HEK293T (cell line): ENCODE measurements at regions not wholly inside any gene's neighbourhood (a gene's known extent, or its start where the extent isn't known, plus 50 kb on each side); places are given as distances from the start of the nearest gene placed in this dataset.

Source experiments
- CTCF ChIA-PET: fragments of 350-600 bp; formaldehyde crosslinking; extraction: SDS; loops from one replicate; lab custom pipeline; 2021; ENCODE audit warnings: antibody characterized with exemption, inconsistent platforms; lab: Yijun Ruan, JAX
- POLR2A ChIA-PET: fragments of 350-600 bp; formaldehyde crosslinking; extraction: SDS; loops from one replicate; lab custom pipeline; 2020; ENCODE audit warnings: antibody characterized with exemption, inconsistent platforms; lab: Yijun Ruan, JAX
- DNase-seq: peaks from one replicate; pipeline ENCODE4 v3.0.0; 2012; ENCODE audit warnings: mixed read lengths; ENCODE audit errors: extremely low spot score
- ARNT ChIP-seq: fragments of 450-650 bp; IDR thresholded peaks from 2 replicates; pipeline ENCODE4 v1.6.1; 2017; ENCODE audit warnings: mild to moderate bottlenecking
- BHLHE40 ChIP-seq: fragments of 450-650 bp; IDR thresholded peaks from 2 replicates; pipeline ENCODE4 v1.6.1; 2016; ENCODE audit warnings: mild to moderate bottlenecking, moderate library complexity, borderline replicate concordance
- CTBP1 ChIP-seq: fragments of 450-650 bp; IDR thresholded peaks from 2 replicates; pipeline ENCODE4 v1.6.1; 2016; ENCODE audit warnings: borderline replicate concordance
- ELF4 ChIP-seq: fragments of 450-650 bp; IDR thresholded peaks from 2 replicates; pipeline ENCODE4 v1.6.1; 2017; ENCODE audit warnings: antibody characterized with exemption
- FOXA1 ChIP-seq: fragments of 450-650 bp; IDR thresholded peaks from 2 replicates; pipeline ENCODE4 v1.6.1; 2016; ENCODE audit warnings: mild to moderate bottlenecking
- FOXK2 ChIP-seq: fragments of 450-650 bp; IDR thresholded peaks from 2 replicates; pipeline ENCODE4 v1.6.1; 2016; ENCODE audit warnings: mild to moderate bottlenecking
- FOXM1 ChIP-seq: fragments of 450-650 bp; IDR thresholded peaks from 2 replicates; pipeline ENCODE4 v1.6.1; 2017; ENCODE audit warnings: mild to moderate bottlenecking, borderline replicate concordance
- HDGF ChIP-seq: fragments of 450-650 bp; IDR thresholded peaks from 2 replicates; pipeline ENCODE4 v1.6.1; 2017; ENCODE audit warnings: antibody characterized with exemption, borderline replicate concordance
- L3MBTL2 ChIP-seq: fragments of 450-650 bp; conservative IDR thresholded peaks from 2 replicates; pipeline ENCODE4 v1.6.1; 2016; ENCODE audit warnings: mild to moderate bottlenecking
- LEF1 ChIP-seq: fragments of 450-650 bp; IDR thresholded peaks from 2 replicates; pipeline ENCODE4 v1.6.1; 2017; ENCODE audit warnings: mild to moderate bottlenecking, borderline replicate concordance
- NFRKB ChIP-seq: fragments of 450-650 bp; IDR thresholded peaks from 2 replicates; pipeline ENCODE4 v1.6.1; 2016; ENCODE audit warnings: mild to moderate bottlenecking, moderate library complexity
- SP1 ChIP-seq: fragments of 450-650 bp; IDR thresholded peaks from 2 replicates; pipeline ENCODE4 v1.6.1; 2017
- SUZ12 ChIP-seq: fragments of 450-650 bp; IDR thresholded peaks from 2 replicates; pipeline ENCODE4 v1.6.1; 2016; ENCODE audit warnings: mild to moderate bottlenecking
- TARDBP ChIP-seq: fragments of 450-650 bp; IDR thresholded peaks from 2 replicates; pipeline ENCODE4 v1.6.1; 2016
- ZNF384 ChIP-seq: fragments of 450-650 bp; IDR thresholded peaks from 2 replicates; pipeline ENCODE4 v1.6.1; 2016
- TF ChIP-seq, protein P1 (sequence below): fragments of 450-650 bp; IDR thresholded peaks from 2 replicates; pipeline ENCODE4 v1.6.1; 2016

DNA sequence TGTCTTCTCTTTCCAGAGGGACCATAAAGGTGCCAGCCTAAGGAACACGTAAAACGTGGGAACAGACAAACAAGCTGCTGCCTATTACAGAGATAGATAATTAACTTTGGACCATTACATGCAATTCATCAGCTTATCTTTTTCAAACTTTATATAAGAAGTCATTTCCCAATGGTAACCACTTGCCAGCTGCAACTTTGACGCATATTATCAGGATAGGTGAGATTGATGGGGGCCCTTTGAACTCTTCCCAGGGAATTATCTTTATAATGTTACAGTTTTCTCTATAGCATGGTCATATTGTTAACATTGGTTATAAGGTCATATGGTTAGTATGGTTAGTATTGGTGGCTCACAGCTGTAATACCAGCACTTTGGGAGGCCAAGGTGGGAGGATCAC is 94.1 kb upstream of the BMP2K start:
- ChIA-PET CTCF (no interaction called here), POLR2A (no interaction called here)
- no peak for TF ChIP-seq ARNT
- no peak for DNase-seq

DNA sequence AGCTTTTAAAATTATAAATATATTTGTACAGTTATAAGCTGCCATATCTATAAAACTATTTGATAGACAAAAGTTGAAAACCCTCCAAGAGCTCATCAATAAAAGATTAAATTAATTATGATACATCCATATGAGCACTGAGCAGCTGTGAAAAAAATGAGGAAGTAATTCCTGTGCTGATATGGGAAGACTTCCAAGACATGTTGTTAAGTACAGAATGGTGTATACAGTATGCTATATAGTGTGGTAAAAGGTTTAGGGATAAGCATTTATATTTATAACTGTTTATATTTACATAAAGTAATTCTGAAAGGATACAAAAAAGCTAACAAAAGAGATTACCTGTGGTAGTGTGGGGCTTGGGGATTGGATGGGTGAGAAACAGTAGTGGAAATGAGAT is 92.8 kb upstream of the BMP2K start:
- POLR2A ChIA-PET, result no interaction called here
- CTCF ChIA-PET, result no interaction called here
- TF ChIP-seq FOXA1, result no peak
- TF ChIP-seq FOXK2, result no peak
- no peak for TF ChIP-seq LEF1
- TF ChIP-seq ARNT, result no peak
- TF ChIP-seq HDGF, result no peak
- TF ChIP-seq BHLHE40, result no peak
- no peak for DNase-seq

DNA sequence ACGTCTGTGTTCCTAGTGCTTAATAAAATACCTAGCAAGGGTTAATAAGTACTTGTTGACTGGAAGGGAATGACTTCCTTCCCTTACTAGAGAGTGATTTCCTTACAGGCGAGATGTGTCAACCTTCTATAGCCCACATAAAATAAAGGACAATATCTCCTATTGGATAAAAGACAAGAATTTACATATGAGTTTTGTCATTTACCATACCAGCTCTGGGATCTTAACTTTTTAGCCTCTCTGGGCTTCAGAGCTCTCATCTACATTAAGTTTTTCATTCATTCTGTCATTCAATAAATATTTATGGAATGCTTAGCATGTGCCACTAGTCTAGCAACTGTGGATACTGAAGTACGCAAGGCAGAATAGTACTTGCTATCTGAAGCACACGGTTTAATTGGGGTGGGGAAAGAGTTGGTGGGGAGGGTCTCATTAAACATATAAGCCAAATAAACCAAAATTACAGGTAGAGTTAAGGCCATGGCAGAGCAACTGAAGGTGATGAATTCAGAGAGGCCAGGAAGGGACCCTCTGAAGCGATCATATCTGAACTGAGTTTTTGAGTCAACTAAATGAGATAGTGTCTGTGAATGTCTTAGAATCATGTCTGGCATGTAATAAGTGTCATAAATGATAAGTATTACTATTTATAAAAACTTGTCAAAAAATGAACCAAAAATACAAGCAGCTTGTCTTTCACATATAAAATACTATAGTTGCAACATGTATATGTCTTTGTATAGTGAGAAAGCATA is 91.6 kb upstream of the BMP2K start:
- no peak for DNase-seq
- TF ChIP-seq HDGF (no peak), ELF4 (no peak), FOXA1 (no peak), SP1 (no peak), SUZ12 (no peak), BHLHE40 (no peak), NFRKB (no peak), L3MBTL2 (no peak), ZNF384 (no peak), FOXK2 (no peak), TARDBP (no peak)
- ChIA-PET CTCF (no interaction called here), POLR2A (interaction anchor here (1.0 kb wide), 1 partner anchor 13 kb away, joined by 3 read pairs; no protein-coding TSS in a partner anchor)

DNA sequence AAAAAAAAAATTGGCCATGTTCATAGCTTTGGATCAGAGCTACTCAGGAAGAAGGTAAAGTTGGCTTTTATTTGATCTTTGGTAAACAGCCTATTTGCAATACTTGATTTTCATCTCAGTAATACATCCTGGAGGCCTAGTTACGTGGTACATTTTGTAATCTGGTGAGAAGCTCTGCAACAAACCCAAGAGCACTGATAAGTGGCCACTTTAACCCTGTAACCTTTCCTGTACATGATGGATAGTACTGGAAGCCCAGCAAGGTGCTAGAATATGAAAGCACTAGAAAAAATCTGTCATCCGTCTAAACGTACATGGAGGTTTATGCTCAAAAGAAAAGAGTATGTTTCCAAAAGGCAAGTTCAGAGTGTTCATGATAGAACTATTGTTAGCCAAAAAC is 88.3 kb upstream of the BMP2K start:
- DNase-seq, result no peak
- ChIA-PET POLR2A (no interaction called here), CTCF (no interaction called here)
- no peak for TF ChIP-seq NFRKB
- TF ChIP-seq ARNT, result no peak
- no peak for TF ChIP-seq SP1
- no peak for TF ChIP-seq LEF1
- no peak for TF ChIP-seq FOXM1
- TF ChIP-seq CTBP1, result no peak
- no peak for TF ChIP-seq L3MBTL2
- TF ChIP-seq SUZ12, result no peak

DNA sequence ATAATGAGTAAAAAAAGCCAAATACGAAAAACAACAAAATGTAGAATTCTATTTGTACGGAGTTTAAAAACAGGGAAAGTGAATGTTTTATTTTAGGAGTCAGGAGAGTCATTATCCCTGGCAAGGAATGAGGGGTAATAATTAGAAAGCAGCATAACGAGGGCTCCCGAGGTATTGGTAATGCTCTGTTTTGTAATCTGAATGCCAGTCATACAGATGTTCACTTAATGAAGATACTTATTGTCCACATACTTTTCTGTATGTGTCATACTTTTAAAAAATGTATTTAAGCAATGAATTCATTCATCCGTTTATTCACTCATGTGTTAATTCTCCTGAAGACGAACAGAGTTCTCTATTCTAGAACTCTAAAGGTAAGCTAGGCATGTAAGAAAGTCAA is 87.8 kb upstream of the BMP2K start:
- DNase-seq, result no peak
- TF ChIP-seq ELF4, result no peak
- TF ChIP-seq FOXM1, result no peak
- no peak for TF ChIP-seq FOXK2
- no peak for TF ChIP-seq CTBP1
- TF ChIP-seq TARDBP, result no peak
- TF ChIP-seq LEF1, result no peak
- no peak for TF ChIP-seq SUZ12
- TF ChIP-seq L3MBTL2, result no peak
- no peak for TF ChIP-seq HDGF
- TF ChIP-seq BHLHE40, result no peak
- TF ChIP-seq SP1, result no peak
- TF ChIP-seq NFRKB, result no peak
- no peak for TF ChIP-seq ARNT
- TF ChIP-seq FOXA1, result no peak
- no peak for TF ChIP-seq ZNF384
- TF ChIP-seq, protein P1, sequence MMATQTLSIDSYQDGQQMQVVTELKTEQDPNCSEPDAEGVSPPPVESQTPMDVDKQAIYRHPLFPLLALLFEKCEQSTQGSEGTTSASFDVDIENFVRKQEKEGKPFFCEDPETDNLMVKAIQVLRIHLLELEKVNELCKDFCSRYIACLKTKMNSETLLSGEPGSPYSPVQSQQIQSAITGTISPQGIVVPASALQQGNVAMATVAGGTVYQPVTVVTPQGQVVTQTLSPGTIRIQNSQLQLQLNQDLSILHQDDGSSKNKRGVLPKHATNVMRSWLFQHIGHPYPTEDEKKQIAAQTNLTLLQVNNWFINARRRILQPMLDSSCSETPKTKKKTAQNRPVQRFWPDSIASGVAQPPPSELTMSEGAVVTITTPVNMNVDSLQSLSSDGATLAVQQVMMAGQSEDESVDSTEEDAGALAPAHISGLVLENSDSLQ, result no peak
- ChIA-PET CTCF (no interaction called here), POLR2A (no interaction called here)

DNA sequence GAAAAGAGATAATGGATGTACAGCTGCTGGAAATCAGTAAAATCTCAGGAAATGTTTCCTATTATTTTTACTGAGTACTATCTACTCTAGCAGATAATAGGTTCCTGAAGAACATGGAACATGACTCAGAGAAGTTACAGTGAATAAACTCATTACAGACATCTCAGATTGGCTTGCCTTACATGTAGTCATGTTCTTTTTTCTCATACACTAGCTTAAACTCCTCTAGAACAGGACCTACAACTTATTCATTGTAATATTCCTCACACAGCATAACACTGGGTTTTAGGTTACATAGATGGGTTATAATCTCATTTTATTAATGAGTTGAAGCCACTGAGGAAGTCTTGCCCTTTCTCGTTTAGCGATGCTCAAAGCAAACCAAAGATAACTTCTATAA is 86.9 kb upstream of the BMP2K start:
- ChIA-PET CTCF (no interaction called here), POLR2A (no interaction called here)
- no peak for TF ChIP-seq TARDBP
- DNase-seq, result no peak

DNA sequence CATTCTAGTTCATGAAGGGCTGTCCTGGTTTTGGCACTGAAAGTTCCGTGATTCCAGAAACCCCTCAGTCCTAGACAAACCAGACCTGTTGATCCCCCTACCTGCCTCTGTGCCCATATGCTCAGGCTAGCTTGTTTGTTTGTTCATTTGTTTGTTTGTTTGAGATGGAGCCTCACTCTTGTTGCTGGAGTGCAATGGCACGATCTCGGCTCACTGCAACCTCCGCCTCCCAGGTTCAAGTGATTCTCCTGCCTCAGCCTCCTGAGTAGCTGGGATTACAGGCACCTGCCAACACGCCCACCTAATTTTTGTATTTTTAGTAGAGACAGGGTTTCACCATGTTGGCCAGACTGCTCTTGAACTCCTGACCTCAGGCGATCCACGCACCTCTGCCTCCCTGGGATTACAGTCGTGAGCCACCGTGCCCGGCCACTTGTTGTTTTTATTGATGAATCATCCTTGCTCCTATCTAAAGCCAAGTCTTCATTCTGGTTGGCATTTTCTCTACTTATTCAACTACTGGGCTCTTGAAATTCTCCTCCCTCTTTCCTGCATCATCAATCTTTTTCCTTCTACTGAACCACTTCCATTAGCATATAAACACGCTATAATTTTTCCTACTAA is 86.3 kb upstream of the BMP2K start:
- no peak for DNase-seq
- POLR2A ChIA-PET, result no interaction called here
- CTCF ChIA-PET, result no interaction called here
- TF ChIP-seq ARNT (no peak), FOXA1 (no peak), ZNF384 (no peak), L3MBTL2 (no peak), HDGF (no peak), LEF1 (no peak), TARDBP (no peak), CTBP1 (no peak), ELF4 (no peak), FOXK2 (no peak), BHLHE40 (no peak), SP1 (no peak), FOXM1 (no peak), SUZ12 (no peak), NFRKB (no peak)
- TF ChIP-seq, protein P1, result no peak
